Neural progenitor cell (in vitro differentiated cells): ENCODE measurements at regions not wholly inside any gene's neighbourhood (a gene's known extent, or its start where the extent isn't known, plus 50 kb on each side); places are given as distances from the start of the nearest gene placed in this dataset.

ENCODE experiments used
- DNase-seq: peaks from one replicate; pipeline ENCODE4 v3.0.0-alpha.2; 2016; ENCODE audit warnings: low spot score
- H2AFZ ChIP-seq: fragments of 200-600 bp; sonication (generic); replicated peaks from 2 replicates; pipeline ENCODE4 v1.6.1; 2016; ENCODE audit warnings: antibody characterized with exemption
- H3F3A ChIP-seq: fragments of 200-600 bp; sonication (generic); 2 replicates; pipeline ENCODE4 v1.6.1; 2016; ENCODE audit warnings: antibody characterized with exemption, low read depth
- H3K27ac ChIP-seq: fragments of 200-600 bp; sonication (generic); 2 replicates; pipeline ENCODE4 v1.5.1; 2016; ENCODE audit warnings: mild to moderate bottlenecking
- H3K27me3 ChIP-seq: fragments of 200-600 bp; sonication (generic); 2 replicates; pipeline ENCODE4 v1.6.1; 2016; ENCODE audit warnings: mild to moderate bottlenecking, moderate library complexity
- H3K36me3 ChIP-seq: fragments of 200-600 bp; sonication (generic); 2 replicates; pipeline ENCODE4 v1.5.1; 2016
- H3K4me1 ChIP-seq: fragments of 200-600 bp; sonication (generic); 2 replicates; pipeline ENCODE4 v1.6.1; 2016; ENCODE audit warnings: mixed run types
- H3K4me2 ChIP-seq: fragments of 200-600 bp; sonication (generic); 2 replicates; pipeline ENCODE4 v1.6.1; 2016
- H3K4me3 ChIP-seq: fragments of 200-600 bp; sonication (generic); 2 replicates; pipeline ENCODE4 v1.5.1; 2016
- H3K79me2 ChIP-seq: fragments of 200-600 bp; sonication (generic); 2 replicates; pipeline ENCODE4 v1.6.1; 2016; ENCODE audit warnings: low read depth
- H3K9ac ChIP-seq: fragments of 200-600 bp; sonication (generic); 2 replicates; pipeline ENCODE4 v1.6.1; 2016
- H3K9me3 ChIP-seq: fragments of 200-600 bp; sonication (generic); 2 replicates; pipeline ENCODE4 v1.5.1; 2016; ENCODE audit warnings: low read depth
- H4K20me1 ChIP-seq: fragments of 200-600 bp; sonication (generic); 2 replicates; pipeline ENCODE4 v1.6.1; 2016; ENCODE audit warnings: low read depth
- H3K27ac Mint-ChIP-seq: 3 replicates; pipeline ENCODE4 v1.8.0; 2021; ENCODE audit warnings: mixed read lengths
- H3K27me3 Mint-ChIP-seq: 2 replicates; pipeline ENCODE4 v1.8.0; 2022; ENCODE audit warnings: low read depth, mild to moderate bottlenecking, inconsistent platforms, moderate library complexity, mixed read lengths; ENCODE audit not compliant: insufficient read depth
- H3K36me3 Mint-ChIP-seq: 3 replicates; pipeline ENCODE4 v1.8.0; 2021; ENCODE audit warnings: mixed read lengths
- H3K4me1 Mint-ChIP-seq: 3 replicates; pipeline ENCODE4 v1.8.0; 2021; ENCODE audit warnings: mixed read lengths
- H3K4me3 Mint-ChIP-seq: 3 replicates; pipeline ENCODE4 v1.8.0; 2021; ENCODE audit warnings: mild to moderate bottlenecking, moderate library complexity, mixed read lengths
- H3K9me3 Mint-ChIP-seq: 3 replicates; pipeline ENCODE4 v1.8.0; 2020; ENCODE audit warnings: mixed read lengths
- EZH2 ChIP-seq: fragments of 200-600 bp; sonication (generic); IDR thresholded peaks from 2 replicates; pipeline ENCODE4 v1.6.1; 2017; ENCODE audit warnings: antibody characterized with exemption, mild to moderate bottlenecking, moderate library complexity
- EZH2phosphoT487 ChIP-seq: fragments of 200-600 bp; sonication (generic); IDR thresholded peaks from 2 replicates; pipeline ENCODE4 v1.6.1; 2017; ENCODE audit warnings: antibody characterized with exemption
- TF ChIP-seq, protein P1 (sequence below): fragments of 200-600 bp; sonication (generic); IDR thresholded peaks from 2 replicates; pipeline ENCODE4 v1.5.1; 2017; ENCODE audit warnings: antibody characterized with exemption, mild to moderate bottlenecking

DNA sequence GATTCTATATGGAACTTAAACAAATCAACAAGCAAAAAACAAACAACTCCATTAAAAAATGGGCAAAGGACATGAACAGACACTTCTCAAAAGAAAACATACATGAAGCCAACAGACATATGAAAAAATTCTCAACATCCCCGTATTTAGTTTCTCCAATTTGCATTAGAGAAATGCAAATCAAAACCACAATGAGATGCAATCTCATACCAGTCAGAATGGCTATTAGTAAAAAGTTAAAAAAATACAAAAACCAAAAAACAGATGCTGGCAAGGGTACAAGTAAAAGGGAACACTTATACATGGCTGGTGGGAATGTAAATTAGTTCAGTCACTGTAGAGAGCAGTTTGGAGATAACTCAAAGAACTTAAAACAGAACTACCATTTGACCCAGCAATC, 342.1 kb upstream of the NUDT12 start:
- Mint-ChIP-seq H3K27ac (no peak overlapping the region), H3K36me3 (no peaks in the 10 kb centered on the region), H3K4me3 (no peak overlapping the region), H3K4me1 (peaks cover 9% of the 10 kb centered on the region), H3K9me3 (peaks cover 16% of the 10 kb centered on the region), H3K27me3 (no peaks in the 10 kb centered on the region)
- H4K20me1 ChIP-seq, result no peaks in the 10 kb centered on the region
- H3K4me1 ChIP-seq, result peaks cover 12% of the 10 kb centered on the region
- no peak overlapping the region for H3K4me2 ChIP-seq
- no peak overlapping the region for H3K9ac ChIP-seq
- no peaks in the 10 kb centered on the region for H3K36me3 ChIP-seq
- H3K4me3 ChIP-seq, result no peak overlapping the region
- H3F3A ChIP-seq, result no peaks in the 10 kb centered on the region
- TF ChIP-seq EZH2phosphoT487, result no peak
- no peak for TF ChIP-seq EZH2
- TF ChIP-seq, protein P1, sequence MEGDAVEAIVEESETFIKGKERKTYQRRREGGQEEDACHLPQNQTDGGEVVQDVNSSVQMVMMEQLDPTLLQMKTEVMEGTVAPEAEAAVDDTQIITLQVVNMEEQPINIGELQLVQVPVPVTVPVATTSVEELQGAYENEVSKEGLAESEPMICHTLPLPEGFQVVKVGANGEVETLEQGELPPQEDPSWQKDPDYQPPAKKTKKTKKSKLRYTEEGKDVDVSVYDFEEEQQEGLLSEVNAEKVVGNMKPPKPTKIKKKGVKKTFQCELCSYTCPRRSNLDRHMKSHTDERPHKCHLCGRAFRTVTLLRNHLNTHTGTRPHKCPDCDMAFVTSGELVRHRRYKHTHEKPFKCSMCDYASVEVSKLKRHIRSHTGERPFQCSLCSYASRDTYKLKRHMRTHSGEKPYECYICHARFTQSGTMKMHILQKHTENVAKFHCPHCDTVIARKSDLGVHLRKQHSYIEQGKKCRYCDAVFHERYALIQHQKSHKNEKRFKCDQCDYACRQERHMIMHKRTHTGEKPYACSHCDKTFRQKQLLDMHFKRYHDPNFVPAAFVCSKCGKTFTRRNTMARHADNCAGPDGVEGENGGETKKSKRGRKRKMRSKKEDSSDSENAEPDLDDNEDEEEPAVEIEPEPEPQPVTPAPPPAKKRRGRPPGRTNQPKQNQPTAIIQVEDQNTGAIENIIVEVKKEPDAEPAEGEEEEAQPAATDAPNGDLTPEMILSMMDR, result no peak
- H2AFZ ChIP-seq, result no peak overlapping the region
- no peak overlapping the region for H3K27ac ChIP-seq
- H3K79me2 ChIP-seq, result no peaks in the 10 kb centered on the region
- H3K27me3 ChIP-seq, result no peaks in the 10 kb centered on the region
- DNase-seq, result no peak
- H3K9me3 ChIP-seq, result no peaks in the 10 kb centered on the region

DNA sequence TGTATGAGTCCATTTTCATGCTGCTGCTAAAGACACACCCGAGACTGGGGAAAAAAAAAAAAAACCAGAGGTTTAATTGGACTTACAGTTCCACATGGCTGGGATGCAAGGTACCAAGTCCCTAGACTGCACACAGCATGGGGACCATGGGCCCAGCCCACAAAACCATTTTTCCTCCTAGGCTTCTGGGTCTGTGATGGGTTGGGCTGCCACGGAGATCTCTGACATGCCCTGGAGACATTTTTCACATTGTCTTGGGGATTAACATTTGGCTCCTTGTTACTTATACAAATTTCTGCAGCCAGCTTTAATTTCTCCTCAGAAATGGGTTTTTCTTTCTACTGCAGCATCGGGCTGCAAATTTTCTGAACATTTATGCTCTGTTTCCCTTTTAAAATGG, 340.3 kb upstream of the NUDT12 start:
- TF ChIP-seq, protein P1, result no peak
- TF ChIP-seq EZH2phosphoT487 (no peak), EZH2 (no peak)
- Mint-ChIP-seq H3K27ac (no peak overlapping the region), H3K27me3 (no peaks in the 10 kb centered on the region), H3K36me3 (no peaks in the 10 kb centered on the region), H3K9me3 (peaks cover 20% of the 10 kb centered on the region), H3K4me1 (no peaks in the 10 kb centered on the region), H3K4me3 (no peak overlapping the region)
- Histone ChIP-seq H3K79me2 (no peaks in the 10 kb centered on the region), H3K9me3 (no peaks in the 10 kb centered on the region), H3K9ac (no peak overlapping the region), H4K20me1 (no peaks in the 10 kb centered on the region), H3F3A (no peaks in the 10 kb centered on the region), H3K36me3 (no peaks in the 10 kb centered on the region), H3K27ac (no peak overlapping the region), H3K4me1 (no peaks in the 10 kb centered on the region), H2AFZ (no peak overlapping the region), H3K27me3 (no peaks in the 10 kb centered on the region), H3K4me3 (no peak overlapping the region), H3K4me2 (no peak overlapping the region)
- DNase-seq, result no peak

DNA sequence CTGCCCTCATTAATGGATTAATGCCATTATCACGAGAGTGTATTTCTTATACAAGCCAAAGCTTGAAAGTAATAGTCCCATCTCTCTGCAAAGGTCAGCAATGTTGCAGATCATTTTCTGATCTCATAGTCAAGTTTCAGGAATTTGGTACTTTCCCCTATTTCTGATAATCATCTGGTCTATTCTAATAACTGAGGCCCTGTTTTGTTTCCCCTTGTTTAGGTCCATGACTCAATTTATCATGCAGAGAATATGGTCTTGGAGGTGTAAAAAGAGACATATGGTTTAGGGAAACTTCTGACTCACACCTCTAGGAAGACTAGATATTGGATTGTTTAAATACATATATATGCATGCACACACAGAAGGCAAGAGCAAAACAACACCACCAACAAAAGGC, 339.3 kb upstream of the NUDT12 start:
- H4K20me1 ChIP-seq, result no peaks in the 10 kb centered on the region
- Mint-ChIP-seq H3K4me3 (no peak overlapping the region), H3K9me3 (peaks cover 20% of the 10 kb centered on the region), H3K4me1 (no peaks in the 10 kb centered on the region), H3K27me3 (no peaks in the 10 kb centered on the region), H3K36me3 (no peaks in the 10 kb centered on the region), H3K27ac (no peak overlapping the region)
- H3K27me3 ChIP-seq, result no peaks in the 10 kb centered on the region
- no peaks in the 10 kb centered on the region for H3K9me3 ChIP-seq
- DNase-seq, result no peak
- no peak for TF ChIP-seq EZH2phosphoT487
- TF ChIP-seq, protein P1, result no peak
- TF ChIP-seq EZH2, result no peak
- H3F3A ChIP-seq, result no peaks in the 10 kb centered on the region
- no peak overlapping the region for H3K4me2 ChIP-seq
- H3K27ac ChIP-seq, result no peak overlapping the region
- no peaks in the 10 kb centered on the region for H3K36me3 ChIP-seq
- H3K4me3 ChIP-seq, result no peak overlapping the region
- peak overlapping the region; percentile 64 for H2AFZ ChIP-seq
- no peaks in the 10 kb centered on the region for H3K4me1 ChIP-seq
- no peak overlapping the region for H3K9ac ChIP-seq
- no peaks in the 10 kb centered on the region for H3K79me2 ChIP-seq

DNA sequence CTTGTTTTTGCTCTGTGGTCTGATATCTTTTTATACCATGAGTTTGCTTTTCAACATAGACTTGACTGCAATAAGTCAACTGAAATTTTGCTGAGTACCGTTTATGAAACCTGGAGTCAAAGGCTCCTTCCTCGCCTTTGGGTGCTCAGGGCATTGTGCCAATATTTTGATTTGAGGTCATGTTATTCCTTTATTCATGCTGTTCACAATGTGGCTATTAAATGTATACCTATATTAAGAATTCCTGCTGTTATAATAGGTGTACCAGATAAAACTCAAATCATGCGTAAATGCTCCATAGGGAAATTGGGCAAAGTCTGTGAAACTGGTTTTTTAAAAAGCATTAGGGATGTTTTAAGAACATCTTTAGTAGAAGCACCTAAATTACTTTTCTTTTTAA, 334.0 kb upstream of the NUDT12 start:
- no peaks in the 10 kb centered on the region for H3K36me3 Mint-ChIP-seq
- H3K27ac ChIP-seq, result no peak overlapping the region
- H3K79me2 ChIP-seq, result no peaks in the 10 kb centered on the region
- DNase-seq, result no peak
- no peaks in the 10 kb centered on the region for H3K27me3 Mint-ChIP-seq
- H3K36me3 ChIP-seq, result no peaks in the 10 kb centered on the region
- peaks cover 7% of the 10 kb centered on the region for H3K4me1 ChIP-seq
- no peaks in the 10 kb centered on the region for H3K27me3 ChIP-seq
- H3K9me3 ChIP-seq, result no peaks in the 10 kb centered on the region
- H3K4me3 Mint-ChIP-seq, result no peak overlapping the region
- H3K9me3 Mint-ChIP-seq, result peaks cover 10% of the 10 kb centered on the region
- peaks cover 9% of the 10 kb centered on the region for H3K4me1 Mint-ChIP-seq
- no peak overlapping the region for H3K4me3 ChIP-seq
- no peaks in the 10 kb centered on the region for H3F3A ChIP-seq
- no peak overlapping the region for H3K27ac Mint-ChIP-seq
- no peak overlapping the region for H3K4me2 ChIP-seq
- H4K20me1 ChIP-seq, result no peaks in the 10 kb centered on the region
- H3K9ac ChIP-seq, result no peak overlapping the region
- no peak for TF ChIP-seq EZH2phosphoT487
- TF ChIP-seq EZH2, result no peak
- TF ChIP-seq, protein P1, result no peak
- H2AFZ ChIP-seq, result no peak overlapping the region
